Right ventricle myocardium inferior (tissue), 1 donor: ENCODE measurements at regions not wholly inside any gene's neighbourhood (a gene's known extent, or its start where the extent isn't known, plus 50 kb on each side); places are given as distances from the start of the nearest gene placed in this dataset.

Experiments
- ATAC-seq: fragments of 200-7000 bp; cut with Tn5 transposase; one replicate; pipeline ENCODE4 v1.9.1; 2020; ENCODE audit warnings: mild to moderate bottlenecking, moderate library complexity
- DNase-seq: peaks from one replicate; pipeline ENCODE4 v3.0.0; 2021; ENCODE audit errors: missing footprints
- intact Hi-C: fragments of 100-400 bp; cut with DNase I; formaldehyde crosslinking; loops from one replicate; pipeline ENCODE4 v1.11.0; 2022
- donor health status: DM: no; HTN: yes; CAD: no; lungs with severe emphysema.

DNA sequence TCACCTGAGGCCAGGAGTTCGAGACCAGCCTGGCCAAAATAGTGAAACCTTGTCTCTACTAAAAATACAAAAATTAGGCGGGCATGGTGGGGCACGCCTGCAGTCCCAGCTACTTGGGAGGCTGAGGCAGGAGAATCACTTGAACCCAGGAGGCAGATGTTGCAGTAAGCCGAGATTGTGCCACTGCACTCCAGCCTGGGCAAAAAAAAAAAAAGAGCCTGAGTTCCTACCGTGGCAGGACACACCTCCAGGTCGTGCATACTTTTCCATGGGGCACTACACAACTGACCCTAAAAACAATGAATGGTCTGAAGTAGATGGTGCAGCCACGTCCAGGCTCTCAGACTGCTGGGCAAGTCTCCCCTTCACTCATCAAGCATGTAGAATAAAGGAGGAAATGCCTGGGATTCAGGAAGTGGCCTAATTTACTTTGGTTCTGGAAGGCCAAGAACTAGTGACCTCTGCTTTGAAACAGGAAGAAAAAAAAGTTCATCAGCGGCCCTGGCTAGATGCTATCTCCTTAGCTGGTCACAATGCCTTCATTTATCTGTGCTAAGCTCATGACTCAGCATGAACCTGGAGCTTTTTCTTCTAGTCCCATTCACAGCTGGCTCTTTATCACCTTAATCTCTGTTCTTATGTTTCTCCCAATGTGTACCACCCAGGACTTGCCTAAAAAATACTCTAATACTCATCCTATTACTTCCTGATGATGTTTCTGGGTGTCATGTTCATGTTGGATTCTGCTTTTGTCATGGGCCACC, 55.8 kb upstream of the OR6J1 start:
- no peak for ATAC-seq
- intact Hi-C loops, result no loop called here
- no peak for DNase-seq

DNA sequence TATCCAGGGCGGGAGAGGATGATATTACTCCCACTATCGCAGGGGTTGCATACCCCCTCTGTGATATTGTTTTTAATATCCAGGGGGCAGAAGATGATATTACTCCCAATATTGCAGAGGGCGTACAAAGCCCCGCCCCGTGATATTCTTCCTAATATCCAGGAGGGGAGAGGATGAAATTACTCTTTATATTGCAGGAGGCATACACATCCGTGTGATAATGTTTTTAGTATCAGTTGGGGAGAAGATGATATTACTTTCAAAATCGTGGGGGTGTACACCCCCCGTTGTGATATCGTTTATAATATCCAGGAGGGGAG, 52.9 kb upstream of the OXA1L start:
- DNase-seq, result no peak
- ATAC-seq, result no peak
- intact Hi-C loops, result loop anchor here (10.0 kb wide), 2 partner anchors 59 to 149 kb away; no protein-coding TSS in a partner anchor

DNA sequence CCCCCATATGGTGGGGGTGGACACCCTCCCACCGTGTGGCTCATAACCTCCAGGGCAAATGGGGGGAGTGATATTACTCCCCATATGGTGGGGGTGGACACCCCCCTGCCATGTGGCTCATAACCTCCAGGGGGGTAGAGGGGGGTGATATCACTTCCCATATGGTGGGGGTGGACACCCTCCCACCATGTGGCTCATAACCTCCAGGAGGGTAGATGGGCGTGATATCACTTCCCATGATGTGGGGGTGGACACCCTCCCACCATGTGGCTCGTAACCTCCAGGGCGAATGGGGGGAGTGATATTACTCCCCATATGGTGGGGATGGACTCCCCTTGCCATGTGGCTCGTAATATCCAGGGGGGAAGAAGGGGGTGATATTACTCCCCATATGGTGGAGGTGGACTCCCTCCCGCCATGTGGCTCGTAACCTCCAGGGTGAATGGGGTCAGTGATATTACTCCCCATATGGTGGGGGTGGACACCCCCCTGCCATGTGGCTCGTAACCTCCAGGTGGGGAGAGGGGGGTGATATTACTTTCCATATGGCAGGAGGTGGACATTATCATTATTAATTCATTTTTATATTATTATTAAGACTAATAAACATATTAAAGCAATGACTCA, 51.2 kb upstream of the OXA1L start:
- intact Hi-C loops, result loop anchor here (10.0 kb wide), 2 partner anchors 60 to 150 kb away; no protein-coding TSS in a partner anchor
- ATAC-seq, result no peak
- DNase-seq, result no peak

DNA sequence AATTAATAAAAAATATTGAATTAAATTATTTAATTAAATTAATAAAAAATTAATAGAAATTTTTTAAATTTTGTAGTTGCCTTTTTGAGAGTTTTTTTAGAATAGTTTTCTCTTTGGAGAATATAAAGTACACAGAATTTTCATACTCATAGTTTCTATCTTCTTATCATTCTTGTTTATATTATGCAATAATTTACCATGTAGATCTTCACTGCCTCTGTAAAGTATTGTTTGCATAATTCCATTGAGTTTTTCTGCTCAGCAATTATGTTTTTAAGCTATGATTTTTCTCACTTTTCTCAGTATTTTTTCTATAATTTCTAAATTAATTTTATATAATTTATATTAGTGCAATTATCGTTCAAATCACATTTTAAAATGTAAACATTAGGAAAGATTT, 50.6 kb upstream of the OXA1L start:
- intact Hi-C loops, result loop anchor here (10.0 kb wide), 2 partner anchors 61 to 151 kb away; no protein-coding TSS in a partner anchor
- DNase-seq (no peak), ATAC-seq (no peak)
